Progenitor cell of endocrine pancreas (in vitro differentiated cells): ENCODE measurements at regions not wholly inside any gene's neighbourhood (a gene's known extent, or its start where the extent isn't known, plus 50 kb on each side); places are given as distances from the start of the nearest gene placed in this dataset.

Experiments used
- DNase-seq: peaks from one replicate; pipeline ENCODE4 v3.0.0; 2021; ENCODE audit warnings: low spot score; ENCODE audit not compliant: unreplicated experiment
- H3K27ac Mint-ChIP-seq: 2 replicates; pipeline ENCODE4 v1.8.0; 2021; ENCODE audit warnings: mild to moderate bottlenecking, moderate library complexity, mixed read lengths
- H3K27me3 Mint-ChIP-seq: 2 replicates; pipeline ENCODE4 v1.8.0; 2021; ENCODE audit warnings: mixed read lengths
- H3K36me3 Mint-ChIP-seq: 2 replicates; pipeline ENCODE4 v1.8.0; 2022; ENCODE audit warnings: mixed read lengths; ENCODE audit not compliant: insufficient read depth
- H3K4me1 Mint-ChIP-seq: 2 replicates; pipeline ENCODE4 v1.8.0; 2021; ENCODE audit warnings: low read depth, mixed read lengths
- H3K4me3 Mint-ChIP-seq: 2 replicates; pipeline ENCODE4 v1.8.0; 2021; ENCODE audit warnings: low read depth, mild to moderate bottlenecking, moderate library complexity, mixed read lengths
- H3K9me3 Mint-ChIP-seq: 2 replicates; pipeline ENCODE4 v1.8.0; 2021; ENCODE audit warnings: low read depth, mixed read lengths
- TF ChIP-seq, protein P1 (sequence below): fragments of 200-600 bp; sonication (generic); IDR thresholded peaks from one replicate; pipeline ENCODE4 v1.5.0; 2021; ENCODE audit warnings: antibody characterized with exemption, mild to moderate bottlenecking; ENCODE audit not compliant: unreplicated experiment

- no peaks in the 10 kb centered on the region for H3K9me3 Mint-ChIP-seq
- no peak overlapping the region for H3K4me3 Mint-ChIP-seq
- DNase-seq = no peak
- TF ChIP-seq, protein P1, sequence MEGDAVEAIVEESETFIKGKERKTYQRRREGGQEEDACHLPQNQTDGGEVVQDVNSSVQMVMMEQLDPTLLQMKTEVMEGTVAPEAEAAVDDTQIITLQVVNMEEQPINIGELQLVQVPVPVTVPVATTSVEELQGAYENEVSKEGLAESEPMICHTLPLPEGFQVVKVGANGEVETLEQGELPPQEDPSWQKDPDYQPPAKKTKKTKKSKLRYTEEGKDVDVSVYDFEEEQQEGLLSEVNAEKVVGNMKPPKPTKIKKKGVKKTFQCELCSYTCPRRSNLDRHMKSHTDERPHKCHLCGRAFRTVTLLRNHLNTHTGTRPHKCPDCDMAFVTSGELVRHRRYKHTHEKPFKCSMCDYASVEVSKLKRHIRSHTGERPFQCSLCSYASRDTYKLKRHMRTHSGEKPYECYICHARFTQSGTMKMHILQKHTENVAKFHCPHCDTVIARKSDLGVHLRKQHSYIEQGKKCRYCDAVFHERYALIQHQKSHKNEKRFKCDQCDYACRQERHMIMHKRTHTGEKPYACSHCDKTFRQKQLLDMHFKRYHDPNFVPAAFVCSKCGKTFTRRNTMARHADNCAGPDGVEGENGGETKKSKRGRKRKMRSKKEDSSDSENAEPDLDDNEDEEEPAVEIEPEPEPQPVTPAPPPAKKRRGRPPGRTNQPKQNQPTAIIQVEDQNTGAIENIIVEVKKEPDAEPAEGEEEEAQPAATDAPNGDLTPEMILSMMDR = no peak
- H3K36me3 Mint-ChIP-seq = no peaks in the 10 kb centered on the region
- H3K4me1 Mint-ChIP-seq = peaks cover 1% of the 10 kb centered on the region
- no peak overlapping the region for H3K27ac Mint-ChIP-seq
- H3K27me3 Mint-ChIP-seq = no peaks in the 10 kb centered on the region
These were observed 529.3 kb upstream of the TYRP1 start for GRCh38 chr9:12163723-12164458.

GRCh38 chr9:12166518-12166917 is 526.7 kb upstream of the TYRP1 start:
- H3K27me3 Mint-ChIP-seq = no peaks in the 10 kb centered on the region
- H3K36me3 Mint-ChIP-seq = no peaks in the 10 kb centered on the region
- no peak for DNase-seq
- no peak overlapping the region for H3K27ac Mint-ChIP-seq
- H3K4me3 Mint-ChIP-seq = no peak overlapping the region
- H3K4me1 Mint-ChIP-seq = peaks cover 1% of the 10 kb centered on the region
- TF ChIP-seq, protein P1 = no peak
- no peaks in the 10 kb centered on the region for H3K9me3 Mint-ChIP-seq

- TF ChIP-seq, protein P1 = no peak
- H3K27me3 Mint-ChIP-seq = no peaks in the 10 kb centered on the region
- no peak for DNase-seq
- H3K4me3 Mint-ChIP-seq = no peak overlapping the region
- no peak overlapping the region for H3K27ac Mint-ChIP-seq
- no peaks in the 10 kb centered on the region for H3K9me3 Mint-ChIP-seq
- no peaks in the 10 kb centered on the region for H3K36me3 Mint-ChIP-seq
- no peaks in the 10 kb centered on the region for H3K4me1 Mint-ChIP-seq
These were observed 522.7 kb upstream of the TYRP1 start for GRCh38 chr9:12170456-12170855.

DNA sequence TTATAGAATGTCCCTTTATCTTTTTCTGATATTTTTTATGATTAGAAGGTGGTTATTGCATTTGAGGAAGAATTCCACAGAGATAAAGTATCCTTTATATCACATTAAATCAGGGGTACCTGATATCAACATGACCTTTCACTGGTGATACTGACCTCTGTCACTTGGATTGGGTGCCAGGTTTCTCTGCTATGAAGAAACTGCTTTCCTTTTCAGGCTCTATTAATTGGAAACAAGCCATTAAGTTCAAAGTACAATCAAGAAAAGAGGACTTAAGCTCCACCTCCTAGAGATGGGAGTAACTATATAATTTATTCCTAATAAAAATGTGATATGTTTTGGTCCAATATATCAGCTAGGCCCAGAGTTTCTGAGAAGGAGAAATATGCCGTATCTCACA is 514.6 kb upstream of the TYRP1 start:
- H3K9me3 Mint-ChIP-seq = no peaks in the 10 kb centered on the region
- TF ChIP-seq, protein P1 = no peak
- no peak overlapping the region for H3K4me3 Mint-ChIP-seq
- H3K36me3 Mint-ChIP-seq = no peaks in the 10 kb centered on the region
- no peak for DNase-seq
- H3K4me1 Mint-ChIP-seq = no peaks in the 10 kb centered on the region
- H3K27me3 Mint-ChIP-seq = no peaks in the 10 kb centered on the region
- no peak overlapping the region for H3K27ac Mint-ChIP-seq

DNA sequence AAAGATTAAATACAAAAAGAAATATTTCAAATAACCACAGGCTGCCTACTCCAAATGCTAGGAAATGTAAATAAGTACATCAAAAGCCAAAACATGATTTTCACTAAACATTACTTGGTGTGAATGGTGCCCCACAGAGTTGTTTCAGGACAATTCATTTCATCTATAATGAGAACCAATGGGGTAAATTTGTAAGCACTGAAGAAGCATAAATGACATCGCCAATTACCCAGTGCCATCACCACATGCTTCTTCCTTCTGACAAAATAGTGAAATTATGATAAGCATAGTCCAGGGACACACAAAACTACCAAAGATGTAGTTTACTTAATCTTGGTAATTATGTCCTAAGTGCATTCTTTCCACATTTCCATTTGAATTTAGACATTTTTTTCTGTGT is 510.4 kb upstream of the TYRP1 start:
- no peak for DNase-seq
- H3K4me3 Mint-ChIP-seq = no peak overlapping the region
- TF ChIP-seq, protein P1 = no peak
- no peaks in the 10 kb centered on the region for H3K9me3 Mint-ChIP-seq
- H3K4me1 Mint-ChIP-seq = no peaks in the 10 kb centered on the region
- H3K36me3 Mint-ChIP-seq = no peaks in the 10 kb centered on the region
- no peaks in the 10 kb centered on the region for H3K27me3 Mint-ChIP-seq
- no peak overlapping the region for H3K27ac Mint-ChIP-seq
